Chondrocyte (in vitro differentiated cells): ENCODE measurements at regions not wholly inside any gene's neighbourhood (a gene's known extent, or its start where the extent isn't known, plus 50 kb on each side); places are given as distances from the start of the nearest gene placed in this dataset.

Experiments used
- DNase-seq: peaks from one replicate; pipeline ENCODE4 v3.0.0; 2021; ENCODE audit warnings: mixed read lengths, low spot score
- H3K27ac Mint-ChIP-seq: one replicate; pipeline ENCODE4 v1.8.0; 2021; ENCODE audit warnings: mild to moderate bottlenecking, moderate library complexity, mixed read lengths; ENCODE audit not compliant: unreplicated experiment
- H3K27me3 Mint-ChIP-seq: 2 replicates; pipeline ENCODE4 v1.8.0; 2021; ENCODE audit warnings: low read depth, mixed read lengths
- H3K36me3 Mint-ChIP-seq: 2 replicates; pipeline ENCODE4 v1.8.0; 2021; ENCODE audit warnings: low read depth, mixed read lengths
- H3K4me1 Mint-ChIP-seq: 2 replicates; pipeline ENCODE4 v1.8.0; 2021; ENCODE audit warnings: low read depth, mild to moderate bottlenecking, mixed read lengths
- H3K4me3 Mint-ChIP-seq: one replicate; pipeline ENCODE4 v1.8.0; 2021; ENCODE audit warnings: mild to moderate bottlenecking, moderate library complexity, mixed read lengths; ENCODE audit not compliant: unreplicated experiment
- H3K9me3 Mint-ChIP-seq: 2 replicates; pipeline ENCODE4 v1.8.0; 2021; ENCODE audit warnings: low read depth, mixed read lengths
- TF ChIP-seq, protein P1 (sequence below): fragments of 200-600 bp; sonication (generic); IDR thresholded peaks from 2 replicates; pipeline ENCODE4 v1.5.0; 2021; ENCODE audit warnings: antibody characterized with exemption, mild to moderate bottlenecking, moderate library complexity

DNA sequence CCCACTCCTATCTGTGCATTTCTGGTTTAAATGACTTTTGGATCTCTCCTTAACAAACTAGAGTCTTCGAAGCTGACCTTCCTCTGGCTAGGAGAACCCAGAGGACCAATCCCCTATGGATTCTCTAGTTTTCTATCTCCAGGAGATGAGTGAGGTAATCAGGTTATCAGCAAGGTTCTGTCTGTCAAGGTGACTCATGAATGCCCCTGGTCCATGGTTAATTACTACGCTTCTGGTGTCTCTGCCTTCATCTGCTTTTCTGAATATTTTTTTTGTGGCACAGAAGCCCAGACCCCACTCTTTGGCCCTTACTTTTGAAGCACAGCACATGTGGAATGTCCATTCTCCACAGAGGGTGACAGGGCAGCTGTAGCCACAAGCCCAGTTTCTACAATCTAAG is 897.9 kb upstream of the KLHL29 start:
- DNase-seq = no peak
- Mint-ChIP-seq H3K36me3 (no peaks in the 10 kb centered on the region), H3K4me3 (no peak overlapping the region), H3K9me3 (no peaks in the 10 kb centered on the region), H3K27ac (no peak overlapping the region), H3K4me1 (no peaks in the 10 kb centered on the region), H3K27me3 (no peaks in the 10 kb centered on the region)
- TF ChIP-seq, protein P1, sequence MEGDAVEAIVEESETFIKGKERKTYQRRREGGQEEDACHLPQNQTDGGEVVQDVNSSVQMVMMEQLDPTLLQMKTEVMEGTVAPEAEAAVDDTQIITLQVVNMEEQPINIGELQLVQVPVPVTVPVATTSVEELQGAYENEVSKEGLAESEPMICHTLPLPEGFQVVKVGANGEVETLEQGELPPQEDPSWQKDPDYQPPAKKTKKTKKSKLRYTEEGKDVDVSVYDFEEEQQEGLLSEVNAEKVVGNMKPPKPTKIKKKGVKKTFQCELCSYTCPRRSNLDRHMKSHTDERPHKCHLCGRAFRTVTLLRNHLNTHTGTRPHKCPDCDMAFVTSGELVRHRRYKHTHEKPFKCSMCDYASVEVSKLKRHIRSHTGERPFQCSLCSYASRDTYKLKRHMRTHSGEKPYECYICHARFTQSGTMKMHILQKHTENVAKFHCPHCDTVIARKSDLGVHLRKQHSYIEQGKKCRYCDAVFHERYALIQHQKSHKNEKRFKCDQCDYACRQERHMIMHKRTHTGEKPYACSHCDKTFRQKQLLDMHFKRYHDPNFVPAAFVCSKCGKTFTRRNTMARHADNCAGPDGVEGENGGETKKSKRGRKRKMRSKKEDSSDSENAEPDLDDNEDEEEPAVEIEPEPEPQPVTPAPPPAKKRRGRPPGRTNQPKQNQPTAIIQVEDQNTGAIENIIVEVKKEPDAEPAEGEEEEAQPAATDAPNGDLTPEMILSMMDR = no peak

DNA sequence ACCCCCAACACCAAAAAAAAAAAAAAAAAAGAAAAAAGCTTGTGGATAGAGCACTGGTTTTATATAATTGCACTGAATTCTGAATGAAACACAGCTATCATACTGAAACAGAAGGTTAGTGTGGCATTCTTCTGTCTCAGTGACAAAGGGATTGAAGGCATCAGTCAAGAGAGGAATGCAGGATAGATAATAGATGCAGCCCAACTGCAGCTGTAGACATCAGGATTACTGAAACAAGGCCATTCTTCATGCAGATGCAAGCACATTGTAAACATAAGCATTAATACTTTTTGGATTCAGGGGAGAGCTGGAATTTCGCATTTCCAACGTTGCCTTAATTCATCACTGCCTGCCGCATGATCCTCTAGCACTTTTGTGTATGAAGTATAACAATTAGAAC is 897.4 kb upstream of the KLHL29 start:
- no peak for DNase-seq

DNA sequence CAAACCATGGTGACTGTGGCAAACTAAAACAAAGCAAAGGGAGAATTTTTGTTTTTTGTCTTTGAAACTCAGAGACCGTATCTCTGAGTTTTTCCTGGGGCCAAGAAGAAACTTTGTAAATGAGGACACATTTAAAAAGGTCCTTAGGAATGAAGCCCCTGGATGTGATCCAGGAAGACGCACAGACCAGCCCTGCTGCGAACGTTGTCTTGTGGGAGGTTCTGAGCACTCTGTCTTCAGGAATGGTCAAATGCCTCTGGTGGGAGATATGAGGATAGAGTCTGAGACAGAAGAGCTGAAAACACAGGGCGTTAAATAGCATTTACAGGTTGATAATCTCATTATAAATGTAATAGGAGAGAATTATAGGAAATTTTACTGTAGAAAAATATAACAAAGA is 893.5 kb upstream of the KLHL29 start:
- no peak overlapping the region for H3K4me3 Mint-ChIP-seq
- DNase-seq = no peak
- H3K9me3 Mint-ChIP-seq = no peaks in the 10 kb centered on the region
- TF ChIP-seq, protein P1 = no peak
- no peak overlapping the region for H3K27ac Mint-ChIP-seq
- H3K36me3 Mint-ChIP-seq = no peaks in the 10 kb centered on the region
- H3K27me3 Mint-ChIP-seq = no peaks in the 10 kb centered on the region
- H3K4me1 Mint-ChIP-seq = no peaks in the 10 kb centered on the region

More for the DNA sequence above, 897.4 kb upstream of the KLHL29 start:
- TF ChIP-seq, protein P1 = no peak
- no peak overlapping the region for H3K27ac Mint-ChIP-seq
- no peaks in the 10 kb centered on the region for H3K9me3 Mint-ChIP-seq
- H3K4me1 Mint-ChIP-seq = no peaks in the 10 kb centered on the region
- H3K4me3 Mint-ChIP-seq = no peak overlapping the region
- no peaks in the 10 kb centered on the region for H3K27me3 Mint-ChIP-seq
- H3K36me3 Mint-ChIP-seq = no peaks in the 10 kb centered on the region

DNA sequence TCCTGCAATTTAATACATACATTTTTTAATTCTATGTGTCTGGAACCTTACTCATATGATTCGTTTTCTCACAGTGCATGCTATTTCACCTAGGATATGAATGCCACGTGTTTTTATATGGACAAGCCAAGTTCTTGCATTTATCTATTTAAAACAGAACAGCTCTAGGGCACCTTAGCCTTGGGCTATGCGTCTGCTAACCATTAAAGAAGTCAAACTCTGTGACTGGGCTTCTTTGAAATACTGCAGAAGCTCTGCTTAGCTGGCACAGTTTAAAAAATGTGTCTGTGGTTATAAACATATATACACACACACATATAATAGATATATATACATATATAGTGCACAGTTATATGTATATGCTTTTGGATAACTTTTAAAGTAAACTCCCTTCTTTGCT is 890.8 kb upstream of the KLHL29 start:
- Mint-ChIP-seq H3K4me3 (no peak overlapping the region), H3K9me3 (peaks cover 4% of the 10 kb centered on the region), H3K36me3 (no peaks in the 10 kb centered on the region)

DNA sequence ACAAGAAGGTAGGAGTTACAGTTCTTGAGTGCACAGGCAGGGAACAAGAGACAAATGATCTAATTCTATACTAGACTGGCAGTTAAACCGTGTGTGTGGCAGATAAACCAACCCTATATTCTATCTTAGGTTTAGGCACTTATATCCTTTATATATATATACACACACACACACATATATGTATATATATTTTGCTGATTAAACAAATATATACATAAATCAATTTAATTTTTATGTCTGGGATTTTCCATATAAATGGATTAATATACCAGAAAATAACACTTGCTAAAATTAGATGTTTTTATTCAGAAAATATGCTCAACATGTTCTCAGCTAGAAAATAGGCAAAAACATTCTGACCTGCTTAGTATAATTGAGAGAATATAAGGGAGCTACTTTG is 887.9 kb upstream of the KLHL29 start:
- Mint-ChIP-seq H3K36me3 (no peaks in the 10 kb centered on the region), H3K9me3 (peaks cover 4% of the 10 kb centered on the region), H3K27me3 (no peaks in the 10 kb centered on the region), H3K4me1 (no peaks in the 10 kb centered on the region), H3K4me3 (no peak overlapping the region), H3K27ac (no peak overlapping the region)
- TF ChIP-seq, protein P1 = no peak
- no peak for DNase-seq

More for the DNA sequence above, 890.8 kb upstream of the KLHL29 start:
- Mint-ChIP-seq H3K4me1 (no peaks in the 10 kb centered on the region), H3K27me3 (no peaks in the 10 kb centered on the region), H3K27ac (no peak overlapping the region)
- no peak for DNase-seq
- TF ChIP-seq, protein P1 = no peak
